Testis (tissue), 2 donors: ENCODE measurements at regions not wholly inside any gene's neighbourhood (a gene's known extent, or its start where the extent isn't known, plus 50 kb on each side); places are given as distances from the start of the nearest gene placed in this dataset.

ENCODE experiments used
- CTCF ChIP-seq, 3 experiments: fragments of 450-650 bp in 2 of 3; fragments of 200-600 bp in 1 of 3; sonication (generic) in 1 of 3; IDR thresholded peaks; one replicate each; pipeline ENCODE4 v1.5.1; 2016 to 2019; ENCODE audit warnings: antibody characterized with exemption in 3 of 3, mild to moderate bottlenecking in 2 of 3, moderate library complexity in 1 of 3
- POLR2A ChIP-seq: fragments of 450-650 bp; IDR thresholded peaks from one replicate; pipeline ENCODE4 v1.6.1; 2017; ENCODE audit warnings: antibody characterized with exemption, mild to moderate bottlenecking, moderate library complexity

- TF ChIP-seq CTCF (IDR thresholded peaks at IDR 0.05): no peak
- TF ChIP-seq POLR2A: no peak
These were observed 520.3 kb downstream of the CDH26 start for GRCh38 chr20:60478533-60478932.
